HG03280 (cell line): ENCODE measurements at regions not wholly inside any gene's neighbourhood (a gene's known extent, or its start where the extent isn't known, plus 50 kb on each side); places are given as distances from the start of the nearest gene placed in this dataset.

Experiments used
- ATAC-seq: cut with Tn5 transposase; IDR thresholded peaks from one replicate; pipeline ENCODE4 v1.9.1; 2021; ENCODE audit warnings: mild to moderate bottlenecking, moderate library complexity; ENCODE audit not compliant: unreplicated experiment

DNA sequence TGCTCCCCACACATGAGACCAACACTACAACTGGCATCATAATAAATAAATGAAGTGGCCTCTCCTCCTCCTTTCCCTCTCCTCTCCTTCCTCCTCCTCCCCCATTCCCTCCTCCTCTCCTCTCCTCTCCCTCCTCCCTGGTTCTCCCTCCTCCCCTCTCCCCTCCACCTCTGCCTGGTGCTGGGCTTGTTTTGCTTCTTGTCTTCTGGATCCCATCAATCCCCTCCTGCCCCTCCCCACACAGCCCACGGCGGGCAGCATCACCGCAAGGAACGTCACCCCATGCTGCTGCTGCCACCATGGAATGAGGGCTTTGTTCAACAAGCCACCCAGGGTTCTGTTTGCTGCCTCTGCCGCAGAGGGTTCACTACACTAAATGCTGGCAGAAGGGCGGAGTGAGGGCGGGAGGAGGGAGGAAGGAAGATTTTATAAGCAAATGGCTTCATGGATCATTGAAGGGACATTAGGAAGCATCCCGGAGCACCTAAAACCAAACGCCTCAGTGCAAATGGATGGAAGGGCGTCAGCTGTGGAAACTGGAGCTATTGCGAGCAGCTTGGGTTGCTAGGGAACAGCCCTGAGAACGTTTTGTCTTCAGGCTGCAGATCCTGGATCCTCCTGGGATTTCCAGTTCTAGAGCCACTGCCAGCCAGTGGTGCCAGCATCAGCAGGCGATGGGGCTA, 379.7 kb upstream of the ZMIZ1 start:
- ATAC-seq: no peak

DNA sequence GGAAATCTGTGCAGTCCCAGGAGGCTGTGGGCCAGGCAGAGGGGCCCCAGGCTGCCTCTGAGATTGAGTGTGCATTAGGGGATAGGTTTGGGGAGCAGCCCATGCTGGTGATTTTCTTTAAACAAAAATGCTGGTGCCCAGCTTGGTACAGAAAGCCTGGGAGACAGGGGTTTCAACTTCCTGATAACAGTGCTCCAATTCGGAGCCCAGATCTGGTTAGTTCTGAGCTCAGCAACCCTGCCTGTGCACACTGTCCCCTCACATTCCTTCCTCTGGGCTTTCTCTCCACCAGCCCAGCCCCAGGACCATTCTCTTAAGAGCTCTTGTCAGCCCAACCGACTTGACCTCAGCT, 379.2 kb upstream of the ZMIZ1 start:
- no peak for ATAC-seq

DNA sequence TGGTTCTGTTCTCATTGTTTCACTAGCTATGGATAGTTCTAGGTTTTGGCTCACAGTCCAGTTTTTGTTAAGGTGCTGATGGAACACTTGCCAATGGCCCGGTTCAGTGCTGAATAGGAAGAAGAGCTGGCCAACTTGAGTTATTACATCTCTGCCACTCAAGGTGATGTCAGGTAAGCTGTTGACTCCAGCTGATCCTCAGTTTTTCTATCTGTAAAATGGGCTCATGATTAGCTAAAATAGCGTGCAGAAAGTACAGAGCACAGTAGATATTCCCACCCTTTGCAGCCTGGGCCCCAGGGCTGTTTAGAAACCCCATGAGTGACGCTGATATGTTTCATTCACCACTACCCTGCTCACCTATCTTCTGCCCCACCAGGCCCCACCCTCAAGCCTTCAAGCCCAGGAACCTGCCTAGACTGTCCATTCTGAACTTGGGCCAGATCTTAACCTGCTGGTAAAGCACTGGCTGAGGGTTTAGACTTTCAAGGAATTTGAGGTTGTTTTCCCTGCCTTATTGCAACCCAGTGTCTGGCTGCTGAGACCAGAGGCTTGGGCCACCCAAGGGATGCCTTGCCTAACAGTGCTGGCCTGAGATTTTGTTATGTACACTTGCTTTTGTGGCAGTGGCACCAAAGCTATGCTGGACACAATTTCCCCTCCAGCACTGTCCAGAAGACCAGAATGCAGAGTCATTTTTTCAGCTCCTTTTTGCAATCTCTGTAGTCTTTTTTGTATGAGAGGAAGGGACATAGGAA, 378.2 kb upstream of the ZMIZ1 start:
- no peak for ATAC-seq

DNA sequence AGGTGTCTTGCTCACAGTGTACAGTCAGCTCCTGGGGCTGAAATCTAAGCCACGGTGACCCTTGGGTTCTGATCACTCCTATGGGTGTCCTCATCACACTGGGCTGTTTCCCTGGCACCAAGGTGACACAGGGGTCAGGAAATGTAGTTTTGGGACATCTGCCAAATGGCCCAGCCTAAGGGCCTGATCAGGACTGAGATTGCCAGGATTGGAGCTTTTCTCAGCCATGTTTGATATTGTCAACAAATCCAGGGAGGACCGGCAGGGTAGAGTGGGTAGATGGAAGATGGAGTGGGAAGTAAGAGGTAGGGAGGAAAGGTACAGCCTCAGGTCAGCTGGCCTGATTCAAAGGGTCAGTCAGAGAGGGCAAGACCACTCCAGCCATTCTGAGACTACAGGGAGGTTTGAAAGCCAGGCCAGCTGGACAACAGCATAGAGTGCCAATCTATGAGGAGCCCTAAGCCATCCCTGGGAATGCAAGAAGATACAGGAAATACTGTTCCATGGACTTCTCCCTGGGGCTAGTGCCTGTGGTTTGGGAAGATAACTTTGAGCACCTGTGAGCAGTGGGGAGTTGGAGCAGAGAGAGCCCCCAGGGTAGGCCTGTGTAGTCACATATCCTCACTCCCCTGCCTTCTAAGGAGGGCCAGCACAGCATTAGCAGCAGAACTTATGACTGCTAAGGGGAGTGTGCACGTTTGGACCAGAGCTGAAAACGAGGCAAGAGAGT, 377.3 kb upstream of the ZMIZ1 start:
- ATAC-seq: no peak

DNA sequence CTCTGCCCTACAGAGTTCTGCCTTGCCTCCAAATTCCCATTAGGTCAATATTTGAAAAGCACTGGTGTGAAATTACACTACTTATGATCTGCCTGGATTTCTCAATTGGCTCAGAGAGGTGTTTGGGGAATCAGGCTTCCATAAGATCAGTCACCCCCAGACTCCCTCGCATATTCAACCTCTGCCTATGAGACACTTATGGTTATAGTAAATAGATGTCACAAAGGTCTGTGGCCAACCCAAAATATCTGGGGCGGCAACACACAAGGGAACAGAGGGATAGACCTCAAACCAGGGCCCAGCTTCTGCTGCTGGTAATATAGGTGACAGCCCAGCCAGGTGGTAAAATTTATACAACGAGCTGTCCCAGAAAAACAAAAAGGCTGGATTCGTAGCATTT, 376.7 kb upstream of the ZMIZ1 start:
- ATAC-seq: no peak

DNA sequence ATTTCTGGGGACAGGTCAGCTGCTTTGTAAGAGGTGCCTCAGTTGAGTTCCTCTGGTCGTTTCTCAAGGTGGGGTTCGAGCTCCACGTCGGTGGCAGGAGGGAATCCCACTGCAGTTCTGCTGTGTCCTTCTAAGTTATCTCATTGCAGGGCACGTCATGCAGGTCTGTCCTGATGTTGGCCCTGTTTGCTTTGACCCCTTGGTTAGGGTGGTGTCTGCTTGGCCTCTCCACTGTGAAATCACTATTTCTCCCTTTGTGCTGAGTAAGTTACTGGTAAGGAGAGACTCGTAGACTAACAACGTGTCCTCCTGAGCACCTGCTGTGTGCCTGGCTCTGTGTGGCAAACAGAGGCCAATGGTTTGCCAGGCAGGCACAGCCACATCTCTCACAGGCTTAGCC, 372.9 kb upstream of the ZMIZ1 start:
- no peak for ATAC-seq

DNA sequence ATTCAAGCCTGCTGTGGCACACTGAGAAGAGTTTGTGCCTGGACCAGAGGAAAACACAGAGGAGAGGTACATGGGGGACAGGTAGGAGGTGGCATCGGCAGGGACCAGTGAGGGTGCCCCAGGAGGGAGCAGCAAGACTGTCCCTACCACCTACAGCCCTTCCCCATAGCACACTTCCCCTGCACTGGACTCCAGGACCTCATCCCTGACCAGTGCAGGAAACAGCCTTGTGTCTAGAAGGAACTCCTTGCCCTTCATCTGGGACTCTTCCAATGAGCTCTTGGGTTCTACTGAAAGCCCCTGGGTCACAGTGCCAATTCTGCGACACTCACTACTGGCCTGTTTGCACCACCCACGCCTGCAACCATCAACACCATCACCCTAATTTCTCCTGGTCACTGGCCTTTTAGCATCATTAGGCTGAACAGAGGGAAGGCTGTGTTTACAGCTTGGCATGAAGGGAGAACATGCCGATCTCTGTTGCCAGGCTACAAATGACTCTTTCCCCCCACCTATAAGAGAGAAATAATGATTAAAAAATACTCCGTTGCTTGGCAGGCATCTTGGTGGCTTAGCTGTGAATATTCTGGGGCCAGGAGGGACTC, 371.9 kb upstream of the ZMIZ1 start:
- ATAC-seq: no peak

DNA sequence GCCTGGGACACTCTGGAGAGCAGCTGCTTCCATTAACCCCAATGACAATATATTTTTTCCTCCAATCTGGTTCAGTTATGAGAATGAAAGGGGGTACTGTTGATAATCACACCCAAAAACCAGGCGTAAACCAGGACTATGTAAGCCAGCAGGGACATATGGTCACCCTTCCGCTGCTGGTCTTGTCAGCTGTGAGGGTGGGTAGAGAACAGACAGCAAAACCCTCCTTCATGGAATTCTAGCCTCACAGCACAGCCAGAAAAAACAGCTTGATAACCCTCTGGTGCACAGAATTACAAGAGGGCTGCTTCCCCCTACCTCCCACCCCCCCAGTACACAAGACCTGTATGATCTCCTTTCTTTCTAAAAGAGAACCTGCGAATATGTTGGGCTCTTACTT, 368.8 kb upstream of the ZMIZ1 start:
- ATAC-seq: no peak

DNA sequence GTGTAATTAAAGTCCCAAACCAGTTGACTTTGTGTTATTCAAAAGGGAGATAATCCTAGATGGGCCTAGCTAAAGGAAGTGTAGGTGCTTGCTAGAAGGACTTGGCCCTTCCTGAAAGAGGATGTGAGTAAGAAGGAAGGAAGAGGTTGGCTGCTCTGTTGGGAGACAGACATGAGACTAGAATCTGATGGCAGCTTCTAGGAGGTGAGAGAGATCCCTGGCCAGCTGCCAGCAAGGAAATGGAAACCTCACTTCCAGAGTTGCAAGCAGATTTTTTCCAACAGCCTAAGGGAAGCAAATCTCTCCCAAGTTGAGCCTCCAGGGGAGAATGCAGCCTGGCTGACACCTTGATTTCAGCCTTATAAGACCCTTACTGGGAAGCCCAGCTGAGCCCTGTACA, 368.4 kb upstream of the ZMIZ1 start:
- ATAC-seq: no peak

DNA sequence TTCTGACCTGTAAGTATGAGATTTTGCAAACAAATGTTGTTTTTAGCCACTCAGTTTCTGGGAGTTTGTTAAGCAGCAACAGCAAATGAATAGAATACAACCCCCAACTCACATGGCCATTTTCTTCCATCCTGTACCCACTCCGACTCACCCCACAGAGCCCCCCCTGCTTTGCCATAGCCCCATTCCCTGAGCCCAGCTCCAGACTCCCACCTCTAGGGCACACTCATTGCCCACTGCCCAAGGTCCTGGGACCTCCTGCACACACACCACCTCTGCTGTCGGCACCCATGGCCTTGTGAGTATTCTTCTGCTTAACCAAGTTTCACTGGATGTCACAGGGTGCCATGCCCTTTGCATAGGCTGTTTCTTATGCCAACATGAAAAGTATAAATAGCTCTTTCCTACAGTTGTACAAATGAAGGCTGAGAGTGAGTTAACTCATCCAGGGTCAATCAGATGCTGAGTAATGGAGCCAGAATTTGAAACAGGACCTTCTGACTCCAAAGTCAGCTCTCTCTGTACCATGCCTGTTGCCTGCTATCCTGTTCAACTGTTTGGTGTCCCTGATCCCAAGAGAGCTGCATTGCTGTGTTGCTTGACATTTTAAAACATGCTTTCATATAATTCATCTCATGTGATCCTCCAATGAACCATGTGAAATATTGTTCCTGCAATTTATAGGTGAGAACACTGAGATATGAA, 367.8 kb upstream of the ZMIZ1 start:
- ATAC-seq: no peak

DNA sequence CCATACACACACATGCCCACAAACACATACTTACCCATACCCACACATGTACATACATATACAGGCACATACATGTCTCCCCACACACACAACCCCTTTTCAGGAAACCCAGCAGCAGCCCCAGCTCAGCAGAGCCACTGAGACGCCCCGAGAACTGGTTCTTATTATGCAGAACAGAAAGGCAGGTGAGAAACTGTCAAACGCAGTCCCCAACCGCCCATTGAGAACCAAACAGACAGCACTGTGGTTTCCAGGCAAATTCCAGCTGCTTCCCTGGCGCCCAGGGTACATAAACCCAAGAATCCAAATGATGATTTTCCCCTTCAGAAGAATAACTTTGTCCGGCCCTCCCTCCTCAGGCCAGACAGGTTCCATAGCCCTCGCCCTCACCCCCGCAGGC, 366.6 kb upstream of the ZMIZ1 start:
- ATAC-seq: no peak

DNA sequence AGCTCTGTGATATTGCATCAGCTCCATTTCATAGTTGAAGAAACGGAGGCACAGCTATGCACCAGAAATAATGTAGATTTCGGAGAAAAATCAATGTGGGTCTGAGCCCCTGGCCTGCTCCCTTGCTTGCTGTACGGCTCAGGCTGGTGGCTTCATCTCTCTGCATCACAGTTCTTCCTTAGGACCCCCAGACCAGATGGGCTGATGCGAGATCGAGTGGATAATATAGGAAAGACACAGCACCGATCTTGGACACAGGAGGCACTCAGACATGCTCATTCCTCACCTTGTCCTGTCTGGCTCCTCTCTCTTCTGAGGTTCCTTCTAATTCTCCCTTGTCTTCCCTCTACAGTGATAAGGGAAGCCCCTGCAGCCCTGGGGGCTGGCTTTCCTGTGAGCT, 365.9 kb upstream of the ZMIZ1 start:
- no peak for ATAC-seq

DNA sequence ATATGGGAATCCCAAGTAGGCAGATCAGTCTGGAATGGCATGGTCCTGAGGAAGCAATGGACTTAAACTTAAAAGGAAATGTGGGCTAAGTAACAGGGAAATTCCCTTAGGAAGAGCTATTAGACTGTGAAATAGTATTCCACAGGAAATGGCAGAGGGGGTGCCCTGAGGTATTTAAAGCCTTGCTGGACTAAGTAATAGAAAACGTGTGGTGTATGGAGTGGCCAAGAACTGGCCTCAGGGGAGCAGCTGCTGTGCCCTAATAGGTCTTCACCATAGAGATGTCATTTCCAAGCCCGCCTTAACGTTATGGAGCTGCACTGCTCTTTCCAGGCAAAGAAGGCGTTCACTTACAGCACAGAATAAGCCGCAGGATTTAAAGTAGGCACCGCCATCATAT, 365.2 kb upstream of the ZMIZ1 start:
- no peak for ATAC-seq

DNA sequence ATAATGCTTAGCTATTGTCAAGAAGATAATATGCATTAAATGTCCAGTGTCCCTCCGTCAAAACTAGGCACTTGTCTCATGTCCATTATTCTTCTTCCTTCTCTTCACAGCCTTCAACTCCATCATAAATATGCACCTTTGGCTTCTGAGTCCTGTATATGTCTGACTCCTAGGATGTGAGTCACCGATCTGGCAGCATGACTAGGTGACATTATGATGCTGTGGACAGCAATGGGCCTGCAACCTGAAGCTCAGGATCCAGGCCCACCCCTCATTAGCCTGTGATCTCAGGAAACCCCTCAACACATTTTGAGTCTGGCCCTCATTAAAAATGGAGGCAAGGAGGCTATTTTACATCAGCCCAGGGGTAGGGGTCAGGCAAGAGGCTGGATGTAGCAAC, 362.5 kb upstream of the ZMIZ1 start:
- ATAC-seq: no peak

DNA sequence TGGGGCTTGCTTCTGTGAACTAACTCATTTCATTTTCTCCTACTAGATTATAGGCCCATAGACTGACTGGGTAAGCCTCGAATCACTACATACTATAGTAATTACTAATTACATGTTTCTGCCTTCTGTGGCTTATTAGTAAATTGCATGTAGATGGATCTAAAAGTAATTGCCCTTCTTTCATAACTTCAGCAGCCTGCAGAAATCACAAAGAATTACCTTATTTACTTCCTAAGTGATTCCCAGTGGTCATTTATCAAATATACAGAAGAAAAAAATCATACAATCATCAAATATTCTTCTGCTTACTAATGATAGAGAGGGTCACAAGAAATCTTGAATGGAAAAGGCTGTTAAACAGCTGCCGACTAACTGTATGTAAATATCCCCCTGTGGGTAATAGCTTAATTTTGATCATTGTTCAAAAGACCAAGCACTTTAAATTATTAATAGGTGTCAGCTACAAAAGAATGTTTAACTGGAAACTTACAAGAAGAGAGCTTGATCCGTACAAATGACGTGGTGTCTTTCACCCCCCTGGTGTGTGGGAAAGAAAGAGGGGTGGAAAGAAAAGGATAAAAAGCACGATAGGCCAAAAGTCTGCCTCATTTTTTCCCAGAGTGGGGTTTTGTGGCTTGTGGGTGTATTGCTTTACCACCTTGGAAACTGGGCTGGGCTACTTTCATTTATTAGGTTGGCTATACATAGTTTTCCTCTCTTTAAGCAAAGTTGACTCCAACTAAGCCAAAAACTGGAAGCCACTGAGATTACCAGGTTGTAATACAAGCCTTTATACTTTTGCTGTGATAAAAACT, 361.8 kb upstream of the ZMIZ1 start:
- no peak for ATAC-seq

DNA sequence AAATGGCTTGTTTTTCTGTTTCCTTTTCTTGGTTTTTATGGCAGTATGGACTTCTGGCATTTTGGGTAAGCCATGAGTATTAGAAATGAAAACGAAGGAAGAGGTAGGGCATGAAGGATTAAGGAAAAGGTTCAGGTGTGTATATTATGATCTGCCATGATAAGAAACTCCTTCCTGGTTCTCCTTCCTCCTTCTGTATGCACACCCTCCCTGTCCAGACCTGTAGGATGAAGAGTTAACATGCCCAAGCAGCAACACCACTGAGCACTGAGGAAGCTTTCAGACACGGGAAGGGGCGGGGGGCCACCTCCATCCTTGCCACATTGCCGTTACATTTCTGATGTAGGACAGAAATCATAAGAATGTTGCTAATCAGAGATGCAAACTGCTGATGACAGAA, 361.0 kb upstream of the ZMIZ1 start:
- ATAC-seq: no peak

DNA sequence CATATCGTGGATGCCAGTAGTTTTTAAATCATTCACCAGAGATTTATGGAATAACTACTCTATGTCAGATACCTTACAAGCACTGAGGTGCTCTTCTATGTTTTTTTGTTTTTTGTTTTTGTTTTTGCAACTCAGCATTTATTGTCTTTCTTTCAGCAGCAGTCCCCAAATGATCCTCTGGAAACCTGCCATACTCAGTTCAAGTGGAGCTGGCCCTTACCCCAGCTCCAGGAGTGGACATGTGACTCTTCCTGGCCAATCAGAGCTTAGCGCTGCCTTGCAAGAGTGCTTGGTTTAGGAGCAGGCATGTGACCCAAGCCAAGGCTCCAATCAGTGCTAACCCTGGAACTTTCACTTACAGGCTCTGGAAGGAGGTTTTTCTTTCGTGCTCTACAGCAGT, 356.6 kb upstream of the ZMIZ1 start:
- ATAC-seq: no peak

DNA sequence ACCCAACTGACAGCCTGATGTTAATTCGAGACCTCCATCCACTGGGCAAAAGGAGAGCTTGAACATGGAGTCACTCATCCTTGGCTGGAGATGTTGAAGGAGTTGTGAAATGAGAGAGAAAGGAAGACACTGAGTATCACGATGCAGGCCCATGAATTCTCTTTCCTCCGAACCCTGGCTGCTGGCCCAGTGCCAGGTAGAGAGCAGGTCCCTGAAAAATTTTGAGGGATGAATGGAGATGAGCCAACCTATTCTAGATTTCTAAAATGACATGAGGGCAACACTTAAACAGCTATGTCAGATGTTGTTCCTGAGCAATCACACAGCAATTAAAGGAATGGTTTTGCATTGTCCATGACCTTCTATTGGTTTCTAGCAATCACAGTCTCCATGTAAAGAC, 355.1 kb upstream of the ZMIZ1 start:
- ATAC-seq: no peak

DNA sequence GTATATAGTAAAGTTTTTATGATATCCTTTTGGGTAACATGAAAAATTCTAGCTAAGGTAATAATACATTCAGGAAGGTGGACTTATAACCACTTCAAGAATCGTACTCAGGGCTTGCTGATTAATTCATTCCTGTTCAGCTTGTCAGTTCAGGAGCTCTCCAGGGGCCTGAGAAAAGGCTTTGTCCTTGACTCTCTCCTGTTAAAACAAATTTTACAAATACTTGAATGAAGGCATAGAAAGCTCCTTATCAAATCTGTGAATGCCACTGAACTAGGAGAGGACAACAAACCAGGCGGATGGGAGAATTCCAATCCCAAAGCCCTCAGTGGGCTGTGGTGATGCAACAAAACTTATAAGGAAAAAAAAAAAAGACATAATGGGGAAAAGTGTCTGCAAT, 354.5 kb upstream of the ZMIZ1 start:
- no peak for ATAC-seq

DNA sequence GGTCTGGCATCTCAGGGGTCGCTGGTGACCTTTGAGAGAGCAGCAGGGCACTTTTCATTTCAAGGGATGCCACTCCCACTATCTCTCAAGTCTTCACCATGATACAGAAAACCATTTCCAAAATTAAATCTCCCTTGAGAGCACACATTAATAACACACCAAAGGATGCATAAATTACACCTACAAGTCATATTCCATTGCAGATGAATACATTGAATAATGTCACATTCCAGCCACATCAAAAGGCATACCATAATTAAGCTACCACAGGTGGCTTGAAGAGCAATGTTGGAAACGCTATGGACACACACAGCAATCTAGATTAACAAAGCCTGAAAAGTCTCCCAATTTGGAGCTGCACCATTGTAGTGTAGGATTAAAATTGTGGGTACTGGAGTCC, 353.3 kb upstream of the ZMIZ1 start:
- no peak for ATAC-seq
